SK-N-SH (cell line): ENCODE measurements at regions not wholly inside any gene's neighbourhood (a gene's known extent, or its start where the extent isn't known, plus 50 kb on each side); places are given as distances from the start of the nearest gene placed in this dataset.
A peak's percentile ranks its signal among the peaks of the same experiment; 100 is the strongest.

Source experiments
- CTCF ChIA-PET: fragments of 300-600, 350-600 bp; formaldehyde crosslinking; extraction: SDS; loops from one replicate; lab custom pipeline; 2021; lab: Yijun Ruan, JAX
- POLR2A ChIA-PET: fragments of 350-600 bp; sonication (Branson Sonifier 250); formaldehyde crosslinking; extraction: SDS; loops from one replicate; lab custom pipeline; 2020; ENCODE audit warnings: antibody characterized with exemption, inconsistent platforms; lab: Yijun Ruan, JAX
- DNase-seq: peaks from one replicate; pipeline ENCODE4 v3.0.0; 2012
- H2AFZ ChIP-seq: fragments of 200-600 bp; sonication (generic); 2 replicates; pipeline ENCODE4 v1.8.1; 2016; ENCODE audit warnings: antibody characterized with exemption, mild to moderate bottlenecking, low read depth
- H3F3A ChIP-seq: fragments of 200-600 bp; sonication (generic); replicated peaks from 2 replicates; pipeline ENCODE3; 2016; ENCODE audit warnings: antibody characterized with exemption, mild to moderate bottlenecking; ENCODE audit not compliant: insufficient read depth
- H3K27ac ChIP-seq, 2 experiments: fragments of 200-500 bp in 1 of 2; fragments of 200-600 bp in 1 of 2; sonication (Bioruptor generic) in 1 of 2; sonication (generic), shearing (Covaris generic) in 1 of 2; 2 replicates each; pipeline versions ENCODE4 v1.5.1 to v1.6.1; 2014 to 2016; ENCODE audit warnings: low read depth in 2 of 2, inconsistent platforms in 1 of 2, low read length in 1 of 2, mild to moderate bottlenecking in 1 of 2, mixed read lengths in 1 of 2
- H3K27me3 ChIP-seq: fragments of 200-600 bp; sonication (generic), shearing (Covaris generic); 2 replicates; pipeline ENCODE4 v1.6.1; 2016; ENCODE audit warnings: mixed run types; ENCODE audit not compliant: insufficient read depth
- H3K36me3 ChIP-seq, 2 experiments: fragments of 200-500 bp in 1 of 2; fragments of 200-600 bp in 1 of 2; sonication (Bioruptor generic) in 1 of 2; sonication (generic) in 1 of 2; replicated peaks in 1 of 2; 2 replicates each; pipeline versions ENCODE3 to v1.5.1; 2014 to 2016; ENCODE audit warnings: low read length in 1 of 2, mild to moderate bottlenecking in 1 of 2; ENCODE audit not compliant: insufficient read depth in 2 of 2, control insufficient read depth in 1 of 2
- H3K4me1 ChIP-seq, 2 experiments: fragments of 200-500 bp in 1 of 2; fragments of 200-600 bp in 1 of 2; sonication (Bioruptor generic) in 1 of 2; sonication (generic), shearing (Covaris generic) in 1 of 2; 2 replicates each; pipeline versions ENCODE4 v1.5.1 to v1.6.1; 2014 to 2016; ENCODE audit warnings: low read depth in 1 of 2, low read length in 1 of 2, mixed run types in 1 of 2; ENCODE audit not compliant: insufficient read depth in 2 of 2, control insufficient read depth in 1 of 2
- H3K4me2 ChIP-seq: fragments of 200-600 bp; sonication (generic), shearing (Covaris generic); 2 replicates; pipeline ENCODE4 v1.6.1; 2017; ENCODE audit warnings: mixed run types
- H3K4me3 ChIP-seq, 2 experiments: fragments of 200-500 bp in 1 of 2; fragments of 200-600 bp in 1 of 2; sonication (Bioruptor generic) in 1 of 2; sonication (generic), shearing (Covaris generic) in 1 of 2; 2 replicates each; pipeline versions ENCODE4 v1.5.1 to v1.8.1; 2014 to 2016; ENCODE audit warnings: low read depth in 2 of 2, inconsistent platforms in 1 of 2, low read length in 1 of 2, mild to moderate bottlenecking in 1 of 2, mixed read lengths in 1 of 2, moderate library complexity in 1 of 2
- H3K79me2 ChIP-seq: fragments of 200-600 bp; sonication (generic); 2 replicates; pipeline ENCODE4 v1.8.1; 2017; ENCODE audit warnings: mild to moderate bottlenecking; ENCODE audit not compliant: insufficient read depth
- H3K9ac ChIP-seq: fragments of 200-600 bp; sonication (generic); 2 replicates; pipeline ENCODE4 v1.6.1; 2017; ENCODE audit warnings: mixed run types
- H3K9me2 ChIP-seq: fragments of 200-600 bp; sonication (generic); 2 replicates; pipeline ENCODE4 v1.6.1; 2017; ENCODE audit warnings: mixed run types
- H3K9me3 ChIP-seq: fragments of 200-600 bp; sonication (generic); 2 replicates; pipeline ENCODE4 v1.6.1; 2017; ENCODE audit warnings: mixed run types, mild to moderate bottlenecking, moderate library complexity
- H4K20me1 ChIP-seq: fragments of 200-600 bp; sonication (generic); 2 replicates; pipeline ENCODE4 v1.6.1; 2017; ENCODE audit warnings: mild to moderate bottlenecking, mixed run types; ENCODE audit not compliant: insufficient read depth
- CHD2 ChIP-seq: fragments of 150-350 bp; IDR thresholded peaks from 2 replicates; pipeline ENCODE4 v1.6.1; 2018; ENCODE audit warnings: low read length; ENCODE audit not compliant: partially characterized antibody
- CTCF ChIP-seq: fragments of 200-600 bp; sonication (generic); IDR thresholded peaks from 2 replicates; pipeline ENCODE4 v1.6.1; 2017; ENCODE audit warnings: antibody characterized with exemption, mild to moderate bottlenecking, moderate library complexity
- ELF1 ChIP-seq: IDR thresholded peaks from 2 replicates; pipeline ENCODE4 v1.4.0; 2012
- EP300 ChIP-seq, 2 experiments: IDR thresholded peaks; 2 replicates each; pipeline versions ENCODE4 v1.4.0 to v1.6.1; 2012; ENCODE audit warnings: borderline replicate concordance in 1 of 2, low read depth in 1 of 2, low read length in 1 of 2
- FOXJ3 ChIP-seq: sonication (generic); formaldehyde crosslinking; IDR thresholded peaks from 2 replicates; pipeline ENCODE4 v1.5.1; 2020; ENCODE audit warnings: mild to moderate bottlenecking, missing genetic modification reagents
- GABPA ChIP-seq: IDR thresholded peaks from 2 replicates; pipeline ENCODE4 v1.4.0; 2012; ENCODE audit warnings: low read depth, mild to moderate bottlenecking
- NFIC ChIP-seq: IDR thresholded peaks from 2 replicates; pipeline ENCODE4 v1.4.0; 2012; ENCODE audit warnings: borderline replicate concordance
- PBX3 ChIP-seq: IDR thresholded peaks from 2 replicates; pipeline ENCODE4; 2012
- RCOR1 ChIP-seq: fragments of 150-350 bp; IDR thresholded peaks from 2 replicates; pipeline ENCODE4 v1.6.1; 2017; ENCODE audit warnings: antibody characterized with exemption, low read length
- RXRA ChIP-seq: IDR thresholded peaks from 2 replicates; pipeline ENCODE4 v1.4.0; 2012; ENCODE audit warnings: low read depth, mild to moderate bottlenecking, borderline replicate concordance
- TAF1 ChIP-seq: IDR thresholded peaks from 2 replicates; pipeline ENCODE4 v1.6.1; 2012; ENCODE audit warnings: low read depth, mild to moderate bottlenecking, low read length, moderate library complexity, borderline replicate concordance
- YY1 ChIP-seq: IDR thresholded peaks from 2 replicates; pipeline ENCODE4 v1.4.0; 2012; ENCODE audit warnings: low read depth, mild to moderate bottlenecking
- WGBS: methylation state at CpG from one replicate; pipeline ENCODE4 v1.1.6; 2017; ENCODE audit warnings: low lambda C conversion rate; 5-methylcytosine and 5-hydroxymethylcytosine counted together
- TF ChIP-seq, protein P1 (sequence below): IDR thresholded peaks from 2 replicates; pipeline ENCODE4 v1.4.0; 2012; ENCODE audit warnings: low read depth, borderline replicate concordance
- TF ChIP-seq, protein P2 (sequence below): fragments of 150-350 bp; IDR thresholded peaks from 2 replicates; pipeline ENCODE4 v1.6.1; 2016; ENCODE audit warnings: mild to moderate bottlenecking, low read depth, low read length
- TF ChIP-seq, protein P3 (sequence below): fragments of 150-350 bp; IDR thresholded peaks from 2 replicates; pipeline ENCODE4 v1.6.1; 2017; ENCODE audit warnings: antibody characterized with exemption, low read length, low read depth, borderline replicate concordance

GRCh38 chr7:81573932-81574331 lies 195.9 kb downstream of the HGF start:
- Histone ChIP-seq H3F3A (no peaks in the 10 kb centered on the region), H3K9me2 (no peaks in the 10 kb centered on the region; the same call in 1 of the 2 replicates), H3K27me3 (no peaks in the 10 kb centered on the region), H3K9ac (no peak overlapping the region), H3K79me2 (no peaks in the 10 kb centered on the region), H3K4me1 (no peaks in the 10 kb centered on the region; a peak in 1 of 4 replicates), H2AFZ (no peak overlapping the region), H3K4me2 (no peak overlapping the region), H4K20me1 (no peaks in the 10 kb centered on the region)
- ChIA-PET CTCF (no interaction called here), POLR2A (no interaction called here)
- DNase-seq, result no peak
- WGBS, result 91% methylated on average over 1 of the region's 1 CpG
- TF ChIP-seq, protein P1, sequence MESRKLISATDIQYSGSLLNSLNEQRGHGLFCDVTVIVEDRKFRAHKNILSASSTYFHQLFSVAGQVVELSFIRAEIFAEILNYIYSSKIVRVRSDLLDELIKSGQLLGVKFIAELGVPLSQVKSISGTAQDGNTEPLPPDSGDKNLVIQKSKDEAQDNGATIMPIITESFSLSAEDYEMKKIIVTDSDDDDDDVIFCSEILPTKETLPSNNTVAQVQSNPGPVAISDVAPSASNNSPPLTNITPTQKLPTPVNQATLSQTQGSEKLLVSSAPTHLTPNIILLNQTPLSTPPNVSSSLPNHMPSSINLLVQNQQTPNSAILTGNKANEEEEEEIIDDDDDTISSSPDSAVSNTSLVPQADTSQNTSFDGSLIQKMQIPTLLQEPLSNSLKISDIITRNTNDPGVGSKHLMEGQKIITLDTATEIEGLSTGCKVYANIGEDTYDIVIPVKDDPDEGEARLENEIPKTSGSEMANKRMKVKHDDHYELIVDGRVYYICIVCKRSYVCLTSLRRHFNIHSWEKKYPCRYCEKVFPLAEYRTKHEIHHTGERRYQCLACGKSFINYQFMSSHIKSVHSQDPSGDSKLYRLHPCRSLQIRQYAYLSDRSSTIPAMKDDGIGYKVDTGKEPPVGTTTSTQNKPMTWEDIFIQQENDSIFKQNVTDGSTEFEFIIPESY, result no peak
- TF ChIP-seq GABPA, result no peak
- no peak for TF ChIP-seq FOXJ3 (CRISPR knock-in tag)
- TF ChIP-seq, all 33 proteins: peak for 0
- H3K27ac ChIP-seq, result no peak overlapping the region
- no peaks in the 10 kb centered on the region for H3K36me3 ChIP-seq
- no peak overlapping the region for H3K4me3 ChIP-seq
- no peaks in the 10 kb centered on the region for H3K9me3 ChIP-seq

DNA sequence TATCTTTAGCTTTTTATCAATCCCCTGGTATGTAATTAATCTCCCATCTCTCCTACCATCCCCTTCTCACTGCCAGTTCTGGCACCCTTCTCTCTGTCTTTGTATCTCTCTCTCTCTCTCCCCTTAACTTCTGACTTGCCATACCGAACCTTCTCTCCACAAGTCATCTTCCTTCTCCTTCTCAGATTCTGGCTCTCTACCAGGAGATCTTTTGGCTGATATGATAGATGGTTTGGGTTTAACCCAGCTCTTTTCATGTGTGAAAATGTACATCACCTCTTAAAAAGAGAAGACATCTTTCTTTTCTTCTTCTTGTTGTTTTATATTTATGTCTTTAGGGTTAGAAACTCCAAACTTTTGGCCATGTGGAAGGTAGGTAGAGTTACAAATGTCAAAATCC lies 196.7 kb downstream of the HGF start:
- Histone ChIP-seq H3K27me3 (no peaks in the 10 kb centered on the region), H3K27ac (peak overlapping the region in 1 of 2 experiments; percentile 1; a peak in 1 of 4 replicates), H3K4me2 (no peak overlapping the region), H3K9ac (no peak overlapping the region), H3K4me3 (no peak overlapping the region), H3K79me2 (no peaks in the 10 kb centered on the region), H4K20me1 (no peaks in the 10 kb centered on the region), H2AFZ (peak overlapping the region; percentile 64), H3K9me2 (no peaks in the 10 kb centered on the region; the same call in 1 of the 2 replicates), H3K9me3 (no peaks in the 10 kb centered on the region), H3K36me3 (no peaks in the 10 kb centered on the region), H3F3A (no peaks in the 10 kb centered on the region), H3K4me1 (no peaks in the 10 kb centered on the region; a peak in 1 of 4 replicates)
- no peak for TF ChIP-seq RXRA
- TF ChIP-seq YY1, result no peak
- TF ChIP-seq PBX3, result peak; percentile 17; the same call in 1 of the 2 replicates
- no peak for TF ChIP-seq EP300 (IDR thresholded peaks at IDR 0.05; ENCODE audit: borderline replicate concordance in 1 of 2, low read depth in 1 of 2, low read length in 1 of 2)
- TF ChIP-seq NFIC, result peak; percentile 61
- TF ChIP-seq, protein P2, sequence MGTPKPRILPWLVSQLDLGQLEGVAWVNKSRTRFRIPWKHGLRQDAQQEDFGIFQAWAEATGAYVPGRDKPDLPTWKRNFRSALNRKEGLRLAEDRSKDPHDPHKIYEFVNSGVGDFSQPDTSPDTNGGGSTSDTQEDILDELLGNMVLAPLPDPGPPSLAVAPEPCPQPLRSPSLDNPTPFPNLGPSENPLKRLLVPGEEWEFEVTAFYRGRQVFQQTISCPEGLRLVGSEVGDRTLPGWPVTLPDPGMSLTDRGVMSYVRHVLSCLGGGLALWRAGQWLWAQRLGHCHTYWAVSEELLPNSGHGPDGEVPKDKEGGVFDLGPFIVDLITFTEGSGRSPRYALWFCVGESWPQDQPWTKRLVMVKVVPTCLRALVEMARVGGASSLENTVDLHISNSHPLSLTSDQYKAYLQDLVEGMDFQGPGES, result no peak
- TF ChIP-seq CTCF, result no peak
- no peak for TF ChIP-seq ELF1
- no peak for TF ChIP-seq CHD2
- TF ChIP-seq TAF1, result no peak
- TF ChIP-seq RCOR1, result no peak
- TF ChIP-seq, protein P3, sequence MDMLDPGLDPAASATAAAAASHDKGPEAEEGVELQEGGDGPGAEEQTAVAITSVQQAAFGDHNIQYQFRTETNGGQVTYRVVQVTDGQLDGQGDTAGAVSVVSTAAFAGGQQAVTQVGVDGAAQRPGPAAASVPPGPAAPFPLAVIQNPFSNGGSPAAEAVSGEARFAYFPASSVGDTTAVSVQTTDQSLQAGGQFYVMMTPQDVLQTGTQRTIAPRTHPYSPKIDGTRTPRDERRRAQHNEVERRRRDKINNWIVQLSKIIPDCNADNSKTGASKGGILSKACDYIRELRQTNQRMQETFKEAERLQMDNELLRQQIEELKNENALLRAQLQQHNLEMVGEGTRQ, result no peak
- ChIA-PET CTCF (interaction anchor here (1.0 to 2.4 kb wide), 3 partner anchors 9 to 15 kb away, joined by 4 to 11 read pairs (median 4); no protein-coding TSS in a partner anchor), POLR2A (no interaction called here)
- no peak for DNase-seq
- 35% methylated on average over 1 of the region's 1 CpG for WGBS
